CD14-positive monocyte (primary cell): ENCODE measurements at regions not wholly inside any gene's neighbourhood (a gene's known extent, or its start where the extent isn't known, plus 50 kb on each side); places are given as distances from the start of the nearest gene placed in this dataset.

Source experiments
- DNase-seq, 3 donors: peaks; one replicate each; pipeline ENCODE4 v3.0.0-alpha.2; 2011 to 2022
- H2AFZ ChIP-seq: 2 replicates; pipeline ENCODE4 v1.6.0; 2012; ENCODE audit warnings: mild to moderate bottlenecking, low read depth, low read length, inconsistent platforms; ENCODE audit not compliant: insufficient read depth, poor library complexity, severe bottlenecking
- H3K27ac ChIP-seq, 2 donors: 1 replicate in 1 of 2; 2 replicates in 1 of 2; pipeline ENCODE4 v1.5.1; 2012 to 2013; ENCODE audit warnings: low read length in 2 of 2, control low read depth in 1 of 2, inconsistent platforms in 1 of 2, low read depth in 1 of 2, mild to moderate bottlenecking in 1 of 2
- H3K27me3 ChIP-seq, 2 donors: one replicate each; pipeline versions ENCODE4 v1.6.0 to v1.6.1; 2011 to 2013; ENCODE audit warnings: low read length in 2 of 2; ENCODE audit not compliant: control insufficient read depth in 2 of 2, insufficient read depth in 2 of 2
- H3K36me3 ChIP-seq, 2 donors: replicated peaks in 1 of 2; 1 replicate in 1 of 2; 2 replicates in 1 of 2; pipeline versions ENCODE4 v1.5.1 to v1.6.1; 2012 to 2013; ENCODE audit warnings: low read length in 2 of 2, control low read depth in 1 of 2, inconsistent platforms in 1 of 2, mild to moderate bottlenecking in 1 of 2; ENCODE audit not compliant: insufficient read depth in 2 of 2, control insufficient read depth in 1 of 2
- H3K4me1 ChIP-seq, 2 donors: 1 replicate in 1 of 2; 2 replicates in 1 of 2; pipeline versions ENCODE4 v1.5.1 to v1.6.1; 2012 to 2013; ENCODE audit warnings: low read length in 2 of 2, control low read depth in 1 of 2, inconsistent platforms in 1 of 2, mild to moderate bottlenecking in 1 of 2, moderate library complexity in 1 of 2; ENCODE audit not compliant: insufficient read depth in 2 of 2, control insufficient read depth in 1 of 2
- H3K4me2 ChIP-seq: replicated peaks from 2 replicates; pipeline ENCODE3; 2012; ENCODE audit warnings: low read length, moderate library complexity, mild to moderate bottlenecking; ENCODE audit not compliant: poor library complexity, severe bottlenecking; ENCODE audit errors: extremely low read depth
- H3K4me3 ChIP-seq, 3 experiments: fragments of 200-600 bp in 1 of 3; sonication (generic) in 1 of 3; replicated peaks in 1 of 3; 1 replicate in 2 of 3; 2 replicates in 1 of 3; pipeline ENCODE4 v1.5.1; 2011 to 2013; ENCODE audit warnings: low read length in 3 of 3, mild to moderate bottlenecking in 3 of 3, control low read depth in 2 of 3, low read depth in 2 of 3, inconsistent platforms in 1 of 3, moderate library complexity in 1 of 3
- H3K79me2 ChIP-seq: 2 replicates; pipeline ENCODE4 v1.6.0; 2012; ENCODE audit warnings: mild to moderate bottlenecking, control low read depth, inconsistent platforms, low read length, moderate library complexity; ENCODE audit not compliant: insufficient read depth
- H3K9ac ChIP-seq: 2 replicates; pipeline ENCODE4 v1.6.0; 2017; ENCODE audit warnings: low read length, mild to moderate bottlenecking; ENCODE audit not compliant: insufficient read depth, poor library complexity, severe bottlenecking
- H3K9me3 ChIP-seq, 2 donors: replicated peaks in 1 of 2; 1 replicate in 1 of 2; 2 replicates in 1 of 2; pipeline versions ENCODE4 v1.5.1 to v1.6.1; 2012 to 2013; ENCODE audit warnings: low read length in 2 of 2, control low read depth in 1 of 2; ENCODE audit not compliant: control insufficient read depth in 1 of 2, insufficient read depth in 1 of 2
- H4K20me1 ChIP-seq: 2 replicates; pipeline ENCODE4 v1.6.0; 2012; ENCODE audit warnings: mild to moderate bottlenecking, low read length, control low read depth, moderate library complexity; ENCODE audit not compliant: insufficient read depth
- H3K27ac Mint-ChIP-seq, 7 donors: one replicate each; pipeline ENCODE4 v1.8.0; 2020; ENCODE audit warnings: mild to moderate bottlenecking in 7 of 7, mixed read lengths in 7 of 7, moderate library complexity in 6 of 7, inconsistent platforms in 2 of 7
- H3K27me3 Mint-ChIP-seq, 3 donors: one replicate each; pipeline ENCODE4 v1.8.0; 2021 to 2022; ENCODE audit warnings: low read depth in 3 of 3, mild to moderate bottlenecking in 3 of 3, mixed read lengths in 3 of 3, moderate library complexity in 3 of 3, inconsistent platforms in 1 of 3
- H3K36me3 Mint-ChIP-seq, 2 donors: one replicate each; pipeline ENCODE4 v1.8.0; 2020; ENCODE audit warnings: mixed read lengths in 2 of 2, inconsistent platforms in 1 of 2, mild to moderate bottlenecking in 1 of 2
- H3K4me1 Mint-ChIP-seq: one replicate; pipeline ENCODE4 v1.8.0; 2020; ENCODE audit warnings: mild to moderate bottlenecking, mixed read lengths
- H3K4me3 Mint-ChIP-seq, 2 donors: one replicate each; pipeline ENCODE4 v1.8.0; 2020; ENCODE audit warnings: mild to moderate bottlenecking in 2 of 2, mixed read lengths in 2 of 2, moderate library complexity in 1 of 2
- H3K9me3 Mint-ChIP-seq, 7 donors: one replicate each; pipeline ENCODE4 v1.8.0; 2020 to 2022; ENCODE audit warnings: mixed read lengths in 7 of 7, mild to moderate bottlenecking in 6 of 7, moderate library complexity in 6 of 7, inconsistent platforms in 2 of 7
- WGBS: methylation state at CpG from one replicate; pipeline ENCODE4 v1.1.5; 2013; ENCODE audit warnings: missing lambda C conversion rate; ENCODE audit not compliant: insufficient coverage; 5-methylcytosine and 5-hydroxymethylcytosine counted together
- intact Hi-C, 2 donors: fragments of 100-400 bp; cut with micrococcal nuclease; formaldehyde crosslinking; loops; one replicate each; pipeline versions ENCODE4 v1.15.0 to v1.15.1; 2023
- TF ChIP-seq, protein P1 (sequence below): fragments of 200-600 bp; IDR thresholded peaks from one replicate; pipeline ENCODE4 v1.8.0; 2022; ENCODE audit warnings: antibody characterized with exemption, mild to moderate bottlenecking

DNA sequence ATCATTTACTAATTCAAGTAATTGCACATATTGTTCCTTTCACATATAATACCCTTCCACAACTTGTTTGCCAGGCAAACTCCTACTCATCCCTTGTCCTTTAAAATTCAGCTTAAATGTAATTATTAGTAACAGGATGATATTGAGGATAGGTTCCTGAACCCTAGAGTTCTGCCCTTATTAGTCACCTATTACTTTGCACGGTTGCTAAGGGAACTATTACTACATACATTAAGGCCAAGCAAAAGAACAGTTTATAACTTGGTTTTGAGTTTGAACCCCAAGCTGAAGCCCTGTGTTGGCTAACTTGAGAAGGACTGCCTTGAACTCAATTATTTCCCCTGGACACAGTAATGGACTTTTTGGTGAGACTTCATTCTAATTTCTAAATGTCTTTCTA lies 529.7 kb downstream of the IGSF11 start:
- DNase-seq = no peak
- no CpG with 5 or more reads among the region's 1 CpG for WGBS
- no peak overlapping the region for H3K4me3 Mint-ChIP-seq
- Histone ChIP-seq H3K4me2 (no peak overlapping the region), H3K4me1 (no peaks in the 10 kb centered on the region), H3K27ac (no peak overlapping the region), H3K79me2 (no peaks in the 10 kb centered on the region), H3K4me3 (no peak overlapping the region), H3K27me3 (no peaks in the 10 kb centered on the region), H3K36me3 (no peaks in the 10 kb centered on the region), H3K9me3 (no peaks in the 10 kb centered on the region), H3K9ac (no peak overlapping the region), H4K20me1 (no peaks in the 10 kb centered on the region), H2AFZ (no peak overlapping the region)
- no peaks in the 10 kb centered on the region for H3K27me3 Mint-ChIP-seq
- peaks cover 0 to 2% (median 0%) of the 10 kb centered on the region in 7 donors for H3K9me3 Mint-ChIP-seq
- H3K36me3 Mint-ChIP-seq = no peaks in the 10 kb centered on the region
- TF ChIP-seq, protein P1, sequence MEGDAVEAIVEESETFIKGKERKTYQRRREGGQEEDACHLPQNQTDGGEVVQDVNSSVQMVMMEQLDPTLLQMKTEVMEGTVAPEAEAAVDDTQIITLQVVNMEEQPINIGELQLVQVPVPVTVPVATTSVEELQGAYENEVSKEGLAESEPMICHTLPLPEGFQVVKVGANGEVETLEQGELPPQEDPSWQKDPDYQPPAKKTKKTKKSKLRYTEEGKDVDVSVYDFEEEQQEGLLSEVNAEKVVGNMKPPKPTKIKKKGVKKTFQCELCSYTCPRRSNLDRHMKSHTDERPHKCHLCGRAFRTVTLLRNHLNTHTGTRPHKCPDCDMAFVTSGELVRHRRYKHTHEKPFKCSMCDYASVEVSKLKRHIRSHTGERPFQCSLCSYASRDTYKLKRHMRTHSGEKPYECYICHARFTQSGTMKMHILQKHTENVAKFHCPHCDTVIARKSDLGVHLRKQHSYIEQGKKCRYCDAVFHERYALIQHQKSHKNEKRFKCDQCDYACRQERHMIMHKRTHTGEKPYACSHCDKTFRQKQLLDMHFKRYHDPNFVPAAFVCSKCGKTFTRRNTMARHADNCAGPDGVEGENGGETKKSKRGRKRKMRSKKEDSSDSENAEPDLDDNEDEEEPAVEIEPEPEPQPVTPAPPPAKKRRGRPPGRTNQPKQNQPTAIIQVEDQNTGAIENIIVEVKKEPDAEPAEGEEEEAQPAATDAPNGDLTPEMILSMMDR = no peak
- intact Hi-C loops = no loop called here
- no peaks in the 10 kb centered on the region for H3K4me1 Mint-ChIP-seq
- H3K27ac Mint-ChIP-seq = no peak overlapping the region

DNA sequence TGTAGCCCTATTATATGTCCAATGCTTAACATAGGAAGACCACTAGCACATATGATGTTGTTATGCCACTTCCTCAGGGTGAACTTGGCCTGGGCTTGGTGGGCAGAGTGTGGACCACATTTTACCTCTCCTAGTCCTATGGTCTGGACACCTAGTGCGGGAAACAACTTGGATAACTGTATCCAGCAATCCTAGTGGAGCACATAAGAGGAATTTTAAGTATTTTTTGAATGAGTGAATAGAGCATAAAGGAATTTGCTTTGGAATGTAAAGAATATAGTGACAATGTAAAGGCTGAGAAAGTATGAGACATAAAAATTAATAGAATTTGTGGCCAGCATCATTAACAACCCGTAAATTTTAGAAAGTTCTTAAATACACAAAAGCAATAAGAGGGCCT lies 528.9 kb downstream of the IGSF11 start:
- Histone ChIP-seq H3K79me2 (no peaks in the 10 kb centered on the region), H3K27me3 (no peaks in the 10 kb centered on the region), H3K36me3 (no peaks in the 10 kb centered on the region), H3K27ac (no peak overlapping the region), H3K4me2 (no peak overlapping the region), H3K4me1 (no peaks in the 10 kb centered on the region), H3K9ac (no peak overlapping the region), H3K4me3 (no peak overlapping the region), H4K20me1 (no peaks in the 10 kb centered on the region), H3K9me3 (no peaks in the 10 kb centered on the region), H2AFZ (no peak overlapping the region)
- no CpG with 5 or more reads among the region's 2 CpGs for WGBS
- Mint-ChIP-seq H3K9me3 (peaks cover 0 to 2% (median 0%) of the 10 kb centered on the region in 7 donors), H3K4me3 (no peak overlapping the region), H3K4me1 (no peaks in the 10 kb centered on the region), H3K36me3 (no peaks in the 10 kb centered on the region), H3K27me3 (no peaks in the 10 kb centered on the region), H3K27ac (no peak overlapping the region)
- DNase-seq = no peak
- TF ChIP-seq, protein P1 = no peak
- intact Hi-C loops = no loop called here
